Mucosa of descending colon (tissue), 3 donors: ENCODE measurements at regions not wholly inside any gene's neighbourhood (a gene's known extent, or its start where the extent isn't known, plus 50 kb on each side); places are given as distances from the start of the nearest gene placed in this dataset.

Experiments used
- ATAC-seq: fragments of 200-7000 bp; cut with Tn5 transposase; one replicate; pipeline ENCODE4 v1.9.1; 2020; ENCODE audit warnings: mild to moderate bottlenecking, moderate library complexity
- DNase-seq, 3 donors: peaks; one replicate each; pipeline ENCODE4 v3.0.0-alpha.2; 2020
- H3K36me3 ChIP-seq: fragments of 200-600 bp; one replicate; pipeline ENCODE4 v1.8.0; 2021; ENCODE audit warnings: low read depth, mild to moderate bottlenecking
- H3K4me1 ChIP-seq: fragments of 200-600 bp; one replicate; pipeline ENCODE4 v1.8.0; 2021; ENCODE audit warnings: low read depth, mild to moderate bottlenecking
- H3K4me3 ChIP-seq: fragments of 200-600 bp; one replicate; pipeline ENCODE4 v1.8.0; 2021; ENCODE audit warnings: mild to moderate bottlenecking
- H3K9me3 ChIP-seq: fragments of 200-600 bp; one replicate; pipeline ENCODE4 v1.8.0; 2021; ENCODE audit warnings: mild to moderate bottlenecking
- CTCF ChIP-seq: fragments of 200-600 bp; IDR thresholded peaks from one replicate; pipeline ENCODE4 v1.8.0; 2022; ENCODE audit warnings: antibody characterized with exemption, mild to moderate bottlenecking
- intact Hi-C, 2 donors: fragments of 100-400 bp; cut with DNase I in 1 of 2; cut with micrococcal nuclease in 1 of 2; formaldehyde crosslinking; loops; one replicate each; pipeline versions ENCODE4 v1.11.0 to v1.11.1; 2022; cut with DNase I, micrococcal nuclease
- donor health status: DM: no; HTN: no; CAD: no; lungs with moderate emphysema.
- donor health status: DM: no; HTN: no; CAD: no.
- donor health status: DM: no; HTN: yes; CAD: no.

DNA sequence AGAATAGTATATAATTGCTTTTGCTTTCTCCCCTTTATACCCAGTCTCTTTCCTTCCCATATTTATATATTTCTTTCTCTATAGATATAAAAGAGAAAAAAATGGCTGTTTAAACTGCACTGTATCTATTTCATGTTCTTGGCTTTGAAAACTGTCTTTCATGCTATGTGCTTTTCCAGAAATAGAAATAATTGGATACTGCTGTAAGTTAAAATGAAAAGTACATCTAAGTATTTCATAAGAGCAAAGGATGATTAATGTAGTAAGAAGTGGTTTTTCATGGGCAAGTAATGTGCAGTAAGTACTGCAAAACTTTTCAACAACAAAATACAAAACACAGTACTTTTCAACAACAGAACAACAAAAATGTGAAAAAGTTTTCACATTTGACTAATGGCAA is 237.9 kb downstream of the SNCA start:
- intact Hi-C loops = no loop called here
- Histone ChIP-seq H3K36me3 (no peaks in the 10 kb centered on the region), H3K9me3 (no peaks in the 10 kb centered on the region), H3K4me3 (no peak overlapping the region), H3K4me1 (no peaks in the 10 kb centered on the region)
- TF ChIP-seq CTCF = no peak
- DNase-seq = no peak
- no peak for ATAC-seq

- intact Hi-C loops = no loop called here
- no peaks in the 10 kb centered on the region for H3K36me3 ChIP-seq
- ATAC-seq (no peak), DNase-seq (no peak)
- no peaks in the 10 kb centered on the region for H3K4me1 ChIP-seq
- no peaks in the 10 kb centered on the region for H3K9me3 ChIP-seq
- TF ChIP-seq CTCF = no peak
- H3K4me3 ChIP-seq = no peak overlapping the region
These were observed 238.4 kb downstream of the SNCA start for GRCh38 chr4:89598602-89599001.

DNA sequence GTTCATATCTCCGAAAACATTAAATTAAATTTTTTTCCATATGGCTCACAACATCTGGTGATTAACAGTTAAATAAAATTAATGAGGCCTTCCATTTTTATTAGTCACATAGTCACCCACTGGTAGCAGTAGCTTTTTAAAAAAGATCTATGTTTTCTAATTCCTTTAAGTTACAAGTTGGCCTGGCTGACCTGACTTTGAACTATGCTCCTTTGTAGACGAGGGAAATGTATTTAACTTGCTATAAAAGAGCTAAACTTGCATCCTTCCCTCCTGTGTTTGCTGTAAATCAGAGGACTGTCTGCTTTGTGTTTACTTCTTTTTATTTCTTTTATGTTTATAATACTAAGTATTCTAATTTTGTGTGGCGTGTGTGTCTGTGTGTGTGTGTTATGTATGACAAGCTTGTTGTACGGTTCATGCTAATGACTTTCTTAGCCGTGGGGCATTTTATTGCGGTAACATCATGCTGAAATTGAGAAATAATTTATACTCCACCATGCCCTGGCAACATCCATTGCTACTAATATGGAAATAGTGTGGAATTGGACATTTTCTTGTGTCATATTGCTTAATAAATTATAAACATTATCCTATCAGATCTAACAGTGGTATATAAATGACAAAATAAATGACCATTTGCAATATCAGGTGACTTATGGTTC is 241.7 kb downstream of the SNCA start:
- TF ChIP-seq CTCF = no peak

GRCh38 chr4:89590128-89590527 is 246.8 kb downstream of the SNCA start:
- DNase-seq = no peak
- Histone ChIP-seq H3K9me3 (no peaks in the 10 kb centered on the region), H3K4me3 (no peak overlapping the region), H3K36me3 (no peaks in the 10 kb centered on the region), H3K4me1 (no peaks in the 10 kb centered on the region)
- intact Hi-C loops = no loop called here
- ATAC-seq = no peak
- TF ChIP-seq CTCF = no peak

More for the DNA sequence above, 241.7 kb downstream of the SNCA start:
- no peaks in the 10 kb centered on the region for H3K36me3 ChIP-seq
- H3K9me3 ChIP-seq = no peaks in the 10 kb centered on the region
- DNase-seq (no peak), ATAC-seq (no peak)
- no peaks in the 10 kb centered on the region for H3K4me1 ChIP-seq
- intact Hi-C loops = no loop called here
- H3K4me3 ChIP-seq = no peak overlapping the region

DNA sequence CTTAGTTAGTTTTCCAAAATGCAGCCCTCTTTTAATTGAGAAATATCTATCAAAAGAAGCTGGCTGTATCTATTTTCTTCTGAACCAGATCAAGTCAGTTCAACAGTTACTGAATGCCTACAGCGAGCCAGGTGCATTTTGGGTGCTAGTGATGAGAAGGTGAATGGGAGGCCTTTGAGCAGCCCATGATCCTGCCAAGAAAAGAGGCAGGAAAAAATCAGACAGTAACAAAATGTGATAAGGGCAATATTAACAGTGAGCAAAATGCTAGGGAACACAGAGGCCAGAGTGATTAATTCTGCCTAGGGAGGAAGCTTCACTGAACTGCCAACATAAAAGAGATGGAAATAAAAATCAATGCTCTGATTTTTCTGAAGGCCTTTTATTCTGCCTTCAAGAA is 248.5 kb downstream of the SNCA start:
- intact Hi-C loops = no loop called here
- Histone ChIP-seq H3K4me3 (no peak overlapping the region), H3K4me1 (no peaks in the 10 kb centered on the region), H3K9me3 (no peaks in the 10 kb centered on the region), H3K36me3 (no peaks in the 10 kb centered on the region)
- TF ChIP-seq CTCF = no peak
- ATAC-seq (no peak), DNase-seq (no peak)

- no peak for TF ChIP-seq CTCF
- Histone ChIP-seq H3K4me3 (no peak overlapping the region), H3K9me3 (no peaks in the 10 kb centered on the region), H3K36me3 (no peaks in the 10 kb centered on the region), H3K4me1 (no peaks in the 10 kb centered on the region)
- DNase-seq = no peak
- no peak for ATAC-seq
- intact Hi-C loops = no loop called here
These were observed 249.6 kb downstream of the SNCA start for GRCh38 chr4:89587364-89587763.
